Endothelial cell (in vitro differentiated cells): ENCODE measurements at regions not wholly inside any gene's neighbourhood (a gene's known extent, or its start where the extent isn't known, plus 50 kb on each side); places are given as distances from the start of the nearest gene placed in this dataset.

Source experiments
- DNase-seq: peaks from one replicate; pipeline ENCODE4 v3.0.0; 2021; ENCODE audit warnings: low spot score
- H3K27ac Mint-ChIP-seq: one replicate; pipeline ENCODE4 v1.8.0; 2021; ENCODE audit warnings: mixed read lengths, inconsistent platforms; ENCODE audit not compliant: unreplicated experiment
- H3K27me3 Mint-ChIP-seq: one replicate; pipeline ENCODE4 v1.8.0; 2021; ENCODE audit warnings: mild to moderate bottlenecking, moderate library complexity, mixed read lengths, inconsistent platforms; ENCODE audit not compliant: unreplicated experiment
- H3K36me3 Mint-ChIP-seq: one replicate; pipeline ENCODE4 v1.8.0; 2021; ENCODE audit warnings: mild to moderate bottlenecking, low read depth, mixed read lengths, inconsistent platforms; ENCODE audit not compliant: unreplicated experiment
- H3K4me1 Mint-ChIP-seq: one replicate; pipeline ENCODE4 v1.8.0; 2021; ENCODE audit warnings: mild to moderate bottlenecking, mixed read lengths, inconsistent platforms; ENCODE audit not compliant: unreplicated experiment
- H3K4me3 Mint-ChIP-seq: one replicate; pipeline ENCODE4 v1.8.0; 2021; ENCODE audit warnings: mild to moderate bottlenecking, mixed read lengths, inconsistent platforms; ENCODE audit not compliant: unreplicated experiment
- H3K9me3 Mint-ChIP-seq: one replicate; pipeline ENCODE4 v1.8.0; 2021; ENCODE audit warnings: mixed read lengths, inconsistent platforms; ENCODE audit not compliant: unreplicated experiment
- TF ChIP-seq, protein P1 (sequence below): fragments of 200-600 bp; sonication (generic); IDR thresholded peaks from one replicate; pipeline ENCODE4 v1.5.0; 2021; ENCODE audit warnings: antibody characterized with exemption; ENCODE audit not compliant: unreplicated experiment

DNA sequence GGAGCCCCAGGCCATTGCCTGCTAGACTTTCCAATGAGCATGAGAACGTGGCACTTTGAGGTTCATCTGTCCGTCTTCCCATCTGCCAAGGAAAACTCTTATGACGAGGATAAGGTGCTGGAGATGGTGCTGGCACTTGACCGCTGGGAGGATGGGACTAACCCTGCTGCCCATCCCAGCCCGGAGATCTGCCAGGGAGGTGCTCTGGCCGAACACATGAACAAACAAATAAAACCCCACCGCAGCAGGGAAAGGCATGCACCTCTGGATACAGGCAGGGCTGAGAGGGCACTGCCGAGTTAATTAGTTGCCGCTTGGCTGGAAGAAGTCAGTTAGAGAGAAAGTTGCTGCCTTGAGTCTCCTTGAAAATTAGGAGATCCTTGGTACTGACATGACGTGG is 308.4 kb downstream of the AJAP1 start:
- H3K36me3 Mint-ChIP-seq = no peaks in the 10 kb centered on the region
- TF ChIP-seq, protein P1, sequence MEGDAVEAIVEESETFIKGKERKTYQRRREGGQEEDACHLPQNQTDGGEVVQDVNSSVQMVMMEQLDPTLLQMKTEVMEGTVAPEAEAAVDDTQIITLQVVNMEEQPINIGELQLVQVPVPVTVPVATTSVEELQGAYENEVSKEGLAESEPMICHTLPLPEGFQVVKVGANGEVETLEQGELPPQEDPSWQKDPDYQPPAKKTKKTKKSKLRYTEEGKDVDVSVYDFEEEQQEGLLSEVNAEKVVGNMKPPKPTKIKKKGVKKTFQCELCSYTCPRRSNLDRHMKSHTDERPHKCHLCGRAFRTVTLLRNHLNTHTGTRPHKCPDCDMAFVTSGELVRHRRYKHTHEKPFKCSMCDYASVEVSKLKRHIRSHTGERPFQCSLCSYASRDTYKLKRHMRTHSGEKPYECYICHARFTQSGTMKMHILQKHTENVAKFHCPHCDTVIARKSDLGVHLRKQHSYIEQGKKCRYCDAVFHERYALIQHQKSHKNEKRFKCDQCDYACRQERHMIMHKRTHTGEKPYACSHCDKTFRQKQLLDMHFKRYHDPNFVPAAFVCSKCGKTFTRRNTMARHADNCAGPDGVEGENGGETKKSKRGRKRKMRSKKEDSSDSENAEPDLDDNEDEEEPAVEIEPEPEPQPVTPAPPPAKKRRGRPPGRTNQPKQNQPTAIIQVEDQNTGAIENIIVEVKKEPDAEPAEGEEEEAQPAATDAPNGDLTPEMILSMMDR = no peak
- no peak for DNase-seq
- peaks cover 28% of the 10 kb centered on the region for H3K4me1 Mint-ChIP-seq
- H3K9me3 Mint-ChIP-seq = no peaks in the 10 kb centered on the region
- peaks cover 3% of the 10 kb centered on the region for H3K27me3 Mint-ChIP-seq
- no peak overlapping the region for H3K27ac Mint-ChIP-seq
- no peak overlapping the region for H3K4me3 Mint-ChIP-seq

DNA sequence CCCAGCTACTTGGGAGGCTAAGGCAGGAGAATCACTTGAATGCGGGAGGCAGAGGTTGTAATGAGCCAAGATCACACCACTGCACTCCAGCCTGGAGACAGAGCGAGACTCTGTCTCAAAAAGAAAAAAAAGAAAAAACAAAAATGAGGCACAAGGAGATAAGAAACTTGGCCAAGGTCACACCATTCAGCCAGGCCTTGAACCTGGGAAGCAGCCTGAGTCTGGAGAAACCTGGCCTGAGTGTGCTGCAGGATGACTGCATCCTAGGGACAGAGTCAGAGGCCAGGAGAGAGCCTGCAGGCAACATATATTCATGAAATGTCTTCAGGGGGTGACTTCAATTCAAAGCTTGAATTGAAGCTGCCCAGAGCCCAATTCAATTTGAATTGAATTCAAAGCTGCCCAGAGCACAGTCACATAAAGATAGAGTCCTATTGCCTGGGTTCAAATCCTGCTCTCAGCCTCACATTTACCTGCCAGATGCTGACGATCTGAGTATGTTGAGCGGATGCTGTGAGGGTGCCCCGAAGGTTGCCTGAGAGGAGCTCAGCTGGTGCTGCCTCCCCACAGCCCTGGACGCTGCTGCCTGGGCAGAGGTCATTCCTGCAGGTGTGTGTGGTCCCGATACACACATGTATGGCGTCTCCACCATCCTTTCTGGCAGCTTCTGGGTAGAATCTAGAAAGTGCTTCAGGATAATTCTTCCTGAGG is 307.7 kb downstream of the AJAP1 start:
- Mint-ChIP-seq H3K27me3 (peaks cover 3% of the 10 kb centered on the region), H3K36me3 (no peaks in the 10 kb centered on the region)

DNA sequence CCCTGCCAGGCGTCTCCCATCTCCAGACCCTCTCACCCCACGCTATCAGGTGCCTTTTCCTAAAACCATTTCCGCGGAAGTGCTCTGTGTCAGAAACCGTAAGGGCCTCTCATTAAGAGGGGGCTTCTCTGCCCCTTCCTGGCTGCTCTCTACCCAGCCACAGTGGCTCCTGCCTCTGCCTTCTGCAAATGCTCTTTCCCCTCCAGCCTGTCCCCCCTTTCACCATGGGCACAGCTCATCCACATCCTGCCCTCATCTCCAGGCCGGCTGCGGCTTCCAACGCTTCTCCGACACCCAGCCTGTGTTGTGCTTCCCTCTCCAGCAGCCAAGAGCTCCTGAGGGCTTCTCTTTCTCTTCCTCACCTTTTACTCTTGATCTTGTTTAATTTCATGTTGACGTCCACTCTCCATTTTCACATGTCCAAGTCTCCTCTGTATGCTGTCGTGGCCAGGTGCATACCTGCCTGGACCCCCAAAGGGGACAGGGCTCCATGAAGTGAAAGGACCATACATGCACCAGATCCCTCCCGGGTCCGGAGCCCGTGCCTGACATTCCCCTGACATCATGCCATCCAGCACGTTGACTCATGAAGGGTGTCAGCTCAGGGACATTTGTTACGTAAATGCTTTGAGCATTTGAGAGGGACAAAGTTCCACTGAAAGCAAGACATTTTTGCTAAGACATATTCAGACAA is 306.5 kb downstream of the AJAP1 start:
- H3K27me3 Mint-ChIP-seq = peaks cover 3% of the 10 kb centered on the region
- no peaks in the 10 kb centered on the region for H3K36me3 Mint-ChIP-seq
- TF ChIP-seq, protein P1 = no peak
- no peak for DNase-seq
- H3K9me3 Mint-ChIP-seq = no peaks in the 10 kb centered on the region
- H3K4me3 Mint-ChIP-seq = no peak overlapping the region
- H3K27ac Mint-ChIP-seq = no peak overlapping the region
- peaks cover 17% of the 10 kb centered on the region for H3K4me1 Mint-ChIP-seq

More for the DNA sequence above, 307.7 kb downstream of the AJAP1 start:
- no peak for DNase-seq
- no peaks in the 10 kb centered on the region for H3K9me3 Mint-ChIP-seq
- TF ChIP-seq, protein P1 = no peak
- no peak overlapping the region for H3K27ac Mint-ChIP-seq
- H3K4me1 Mint-ChIP-seq = peaks cover 25% of the 10 kb centered on the region
- H3K4me3 Mint-ChIP-seq = no peak overlapping the region

DNA sequence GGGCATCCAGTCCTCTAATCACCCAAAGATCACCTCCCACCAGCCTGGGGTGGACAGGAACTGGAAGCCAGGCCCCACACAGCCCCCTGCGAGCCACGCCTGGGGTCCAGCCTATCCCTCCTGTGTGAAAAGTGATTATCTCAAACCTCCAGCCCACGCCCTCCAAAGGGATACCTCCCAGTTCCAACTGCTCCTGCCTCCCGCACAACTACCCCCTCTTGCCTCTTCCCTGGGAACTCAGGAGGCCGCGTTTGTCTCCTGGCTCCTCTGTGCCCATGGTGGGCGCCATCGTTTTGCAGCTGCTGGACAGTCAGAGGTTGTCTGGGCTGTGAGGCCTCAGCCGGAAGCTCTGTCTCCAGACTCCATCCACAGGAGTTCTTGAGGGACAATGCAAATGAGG is 305.9 kb downstream of the AJAP1 start:
- DNase-seq = no peak
- H3K4me3 Mint-ChIP-seq = no peak overlapping the region
- no peak overlapping the region for H3K27ac Mint-ChIP-seq
- H3K4me1 Mint-ChIP-seq = peaks cover 11% of the 10 kb centered on the region
- H3K9me3 Mint-ChIP-seq = no peaks in the 10 kb centered on the region
- TF ChIP-seq, protein P1 = no peak
- no peaks in the 10 kb centered on the region for H3K36me3 Mint-ChIP-seq
- H3K27me3 Mint-ChIP-seq = peaks cover 3% of the 10 kb centered on the region

DNA sequence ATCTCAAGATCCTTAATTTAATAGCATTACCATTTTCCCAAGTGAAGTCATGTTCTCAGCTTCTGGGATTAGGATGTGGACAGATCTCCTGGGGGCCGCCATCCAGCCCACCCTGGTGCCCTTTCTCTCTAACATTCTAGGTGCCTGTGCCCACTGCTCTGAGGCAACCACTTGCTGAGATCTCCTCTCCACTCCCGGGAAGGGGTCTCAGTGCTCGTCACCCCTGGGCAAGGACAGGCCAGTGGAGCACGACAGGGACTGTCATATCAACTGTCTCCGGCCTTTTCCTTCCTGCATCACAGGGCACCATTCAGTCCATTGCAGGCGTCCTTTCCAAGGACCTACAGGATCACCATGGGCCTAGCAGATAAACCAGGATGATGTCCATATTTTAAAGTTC is 304.8 kb downstream of the AJAP1 start:
- TF ChIP-seq, protein P1 = no peak
- H3K4me1 Mint-ChIP-seq = peaks cover 7% of the 10 kb centered on the region
- no peak overlapping the region for H3K4me3 Mint-ChIP-seq
- no peaks in the 10 kb centered on the region for H3K9me3 Mint-ChIP-seq
- no peaks in the 10 kb centered on the region for H3K36me3 Mint-ChIP-seq
- DNase-seq = no peak
- no peak overlapping the region for H3K27ac Mint-ChIP-seq
- H3K27me3 Mint-ChIP-seq = peaks cover 3% of the 10 kb centered on the region
